Activated CD8-positive, alpha-beta T cell treated with anti-CD3 and anti-CD28 coated beads for 36 hours (primary cell): ENCODE measurements at regions not wholly inside any gene's neighbourhood (a gene's known extent, or its start where the extent isn't known, plus 50 kb on each side); places are given as distances from the start of the nearest gene placed in this dataset.

Source experiments
- ATAC-seq: fragments of 200-7000 bp; cut with Tn5 transposase; one replicate; pipeline ENCODE4 v1.10.0; 2021; ENCODE audit warnings: mild to moderate bottlenecking, moderate library complexity
- CTCF ChIA-PET: fragments of 350-600 bp; sonication (Branson Sonifier 250); formaldehyde crosslinking; loops from one replicate; lab custom pipeline; 2021; ENCODE audit warnings: antibody characterized with exemption; lab: Charles Lee
- POLR2A ChIA-PET: fragments of 350-600 bp; sonication (Branson Sonifier 250); formaldehyde crosslinking; loops from one replicate; lab custom pipeline; 2021; ENCODE audit warnings: antibody characterized with exemption; lab: Charles Lee
- DNase-seq: peaks from one replicate; pipeline ENCODE4 v3.0.0-alpha.2; 2020
- H3K27ac Mint-ChIP-seq: one replicate; pipeline ENCODE4 v1.8.0; 2021; ENCODE audit warnings: mild to moderate bottlenecking, mixed read lengths
- H3K27me3 Mint-ChIP-seq: one replicate; pipeline ENCODE4 v1.8.0; 2021; ENCODE audit warnings: mixed read lengths
- H3K36me3 Mint-ChIP-seq: one replicate; pipeline ENCODE4 v1.8.0; 2021; ENCODE audit warnings: low read depth, mixed read lengths
- H3K4me1 Mint-ChIP-seq: one replicate; pipeline ENCODE4 v1.8.0; 2021; ENCODE audit warnings: low read depth, mixed read lengths
- H3K4me3 Mint-ChIP-seq: one replicate; pipeline ENCODE4 v1.8.0; 2021; ENCODE audit warnings: mild to moderate bottlenecking, moderate library complexity, mixed read lengths
- H3K9me3 Mint-ChIP-seq: one replicate; pipeline ENCODE4 v1.8.0; 2021; ENCODE audit warnings: mixed read lengths
- CTCF ChIP-seq: fragments of 200-600 bp; IDR thresholded peaks from one replicate; pipeline ENCODE4 v1.8.0; 2022; ENCODE audit warnings: antibody characterized with exemption, mild to moderate bottlenecking
- intact Hi-C: fragments of 100-400 bp; cut with micrococcal nuclease; formaldehyde crosslinking; loops from one replicate; pipeline ENCODE4 v1.10.0; 2022

GRCh38 chr2:186209532-186209931, 276.5 kb upstream of the ZC3H15 start:
- POLR2A ChIA-PET, result no interaction called here
- ATAC-seq, result no peak
- no peak overlapping the region for H3K4me3 Mint-ChIP-seq

GRCh38 chr2:186220409-186220808, 265.7 kb upstream of the ZC3H15 start:
- H3K9me3 Mint-ChIP-seq, result peaks cover 6% of the 10 kb centered on the region
- no peak overlapping the region for H3K27ac Mint-ChIP-seq
- no peak overlapping the region for H3K4me3 Mint-ChIP-seq
- ATAC-seq (no peak), DNase-seq (no peak)
- no peak for TF ChIP-seq CTCF
- intact Hi-C loops, result no loop called here
- no peaks in the 10 kb centered on the region for H3K27me3 Mint-ChIP-seq
- no peaks in the 10 kb centered on the region for H3K4me1 Mint-ChIP-seq
- peaks cover 8% of the 10 kb centered on the region for H3K36me3 Mint-ChIP-seq
- ChIA-PET POLR2A (no interaction called here), CTCF (no interaction called here)

More at GRCh38 chr2:186209532-186209931, 276.5 kb upstream of the ZC3H15 start:
- DNase-seq, result no peak
- peaks cover 4% of the 10 kb centered on the region for H3K36me3 Mint-ChIP-seq
- no peak overlapping the region for H3K27ac Mint-ChIP-seq
- no peaks in the 10 kb centered on the region for H3K27me3 Mint-ChIP-seq
- CTCF ChIA-PET, result no interaction called here
- TF ChIP-seq CTCF, result no peak
- no peaks in the 10 kb centered on the region for H3K4me1 Mint-ChIP-seq
- intact Hi-C loops, result no loop called here
- H3K9me3 Mint-ChIP-seq, result no peaks in the 10 kb centered on the region

GRCh38 chr2:186229265-186229664, 256.8 kb upstream of the ZC3H15 start:
- ATAC-seq (no peak), DNase-seq (no peak)
- ChIA-PET POLR2A (no interaction called here), CTCF (no interaction called here)
- intact Hi-C loops, result no loop called here
- Mint-ChIP-seq H3K4me3 (no peak overlapping the region), H3K27me3 (no peaks in the 10 kb centered on the region), H3K36me3 (peaks cover 44% of the 10 kb centered on the region), H3K4me1 (no peaks in the 10 kb centered on the region), H3K27ac (no peak overlapping the region), H3K9me3 (peaks cover 53% of the 10 kb centered on the region)
- TF ChIP-seq CTCF, result no peak

GRCh38 chr2:186241874-186242273, 244.2 kb upstream of the ZC3H15 start:
- no peaks in the 10 kb centered on the region for H3K4me1 Mint-ChIP-seq
- no peak for ATAC-seq
- POLR2A ChIA-PET, result no interaction called here
- CTCF ChIA-PET, result no interaction called here
- H3K4me3 Mint-ChIP-seq, result no peak overlapping the region
- H3K27me3 Mint-ChIP-seq, result no peaks in the 10 kb centered on the region
- H3K27ac Mint-ChIP-seq, result no peak overlapping the region
- TF ChIP-seq CTCF, result no peak
- intact Hi-C loops, result no loop called here
- peaks cover under 1% of the 10 kb centered on the region for H3K9me3 Mint-ChIP-seq
- no peak for DNase-seq
- peaks cover under 1% of the 10 kb centered on the region for H3K36me3 Mint-ChIP-seq

GRCh38 chr2:186254759-186255158, 231.3 kb upstream of the ZC3H15 start:
- H3K36me3 Mint-ChIP-seq, result peaks cover 2% of the 10 kb centered on the region
- no peaks in the 10 kb centered on the region for H3K4me1 Mint-ChIP-seq
- peaks cover 2% of the 10 kb centered on the region for H3K9me3 Mint-ChIP-seq
- H3K4me3 Mint-ChIP-seq, result no peak overlapping the region
- ATAC-seq (no peak), DNase-seq (no peak)
- intact Hi-C loops, result no loop called here
- no peak for TF ChIP-seq CTCF
- H3K27ac Mint-ChIP-seq, result no peak overlapping the region
- CTCF ChIA-PET, result no interaction called here
- H3K27me3 Mint-ChIP-seq, result no peaks in the 10 kb centered on the region
- POLR2A ChIA-PET, result no interaction called here
